Spleen (tissue), 11 donors: ENCODE measurements at regions not wholly inside any gene's neighbourhood (a gene's known extent, or its start where the extent isn't known, plus 50 kb on each side); places are given as distances from the start of the nearest gene placed in this dataset.

Experiments
- DNase-seq: peaks from one replicate; pipeline ENCODE4 v3.0.0-alpha.2; 2020
- H3K27ac ChIP-seq, 8 donors: fragments of 200-600 bp; sonication (generic) in 7 of 8; 1 replicate in 4 of 8; 2 replicates in 4 of 8; pipeline versions ENCODE4 v1.5.0 to v1.8.0; 2016 to 2021; ENCODE audit warnings: inconsistent platforms in 4 of 8, mild to moderate bottlenecking in 4 of 8, moderate library complexity in 1 of 8
- H3K27me3 ChIP-seq, 7 donors: fragments of 200-600 bp; sonication (generic) in 6 of 7; replicated peaks in 1 of 7; 1 replicate in 4 of 7; 2 replicates in 3 of 7; pipeline versions ENCODE4 v1.5.0 to v1.8.0; 2016 to 2021; ENCODE audit warnings: inconsistent platforms in 3 of 7, mild to moderate bottlenecking in 1 of 7
- H3K36me3 ChIP-seq, 6 donors: fragments of 200-600 bp; sonication (generic) in 5 of 6; 1 replicate in 4 of 6; 2 replicates in 2 of 6; pipeline versions ENCODE4 v1.5.0 to v1.8.0; 2016 to 2021; ENCODE audit warnings: inconsistent platforms in 2 of 6
- H3K4me1 ChIP-seq, 6 donors: fragments of 200-600 bp; sonication (generic) in 5 of 6; 1 replicate in 3 of 6; 2 replicates in 3 of 6; pipeline versions ENCODE4 v1.5.0 to v1.8.0; 2016 to 2021; ENCODE audit warnings: inconsistent platforms in 3 of 6
- H3K4me3 ChIP-seq, 8 donors: fragments of 200-600 bp; sonication (generic) in 7 of 8; 1 replicate in 4 of 8; 2 replicates in 4 of 8; pipeline versions ENCODE4 v1.5.0 to v1.8.0; 2016 to 2021; ENCODE audit warnings: inconsistent platforms in 4 of 8, mild to moderate bottlenecking in 4 of 8, moderate library complexity in 2 of 8
- H3K9me3 ChIP-seq, 8 donors: fragments of 200-600 bp; sonication (generic) in 7 of 8; 1 replicate in 4 of 8; 2 replicates in 4 of 8; pipeline versions ENCODE4 v1.5.0 to v1.8.0; 2016 to 2021; ENCODE audit warnings: inconsistent platforms in 4 of 8
- CTCF ChIP-seq, 11 experiments: fragments of 200-600 bp in 7 of 11; fragments of 450-650 bp in 4 of 11; sonication (generic) in 4 of 11; IDR thresholded peaks in 8 of 11; conservative IDR thresholded peaks in 3 of 11; 1 replicate in 7 of 11; 2 replicates in 4 of 11; pipeline versions ENCODE4 v1.4.0 to v1.8.0; 2016 to 2021; ENCODE audit warnings: antibody characterized with exemption in 11 of 11, inconsistent platforms in 4 of 11, mild to moderate bottlenecking in 1 of 11
- POLR2A ChIP-seq, 3 donors: fragments of 450-650 bp; IDR thresholded peaks; one replicate each; pipeline ENCODE4 v1.5.1; 2017; ENCODE audit warnings: antibody characterized with exemption in 3 of 3, mild to moderate bottlenecking in 1 of 3
- POLR2AphosphoS5 ChIP-seq, 3 donors: sonication (generic); formaldehyde crosslinking; IDR thresholded peaks; one replicate each; pipeline ENCODE4 v1.5.1; 2017; ENCODE audit warnings: antibody characterized with exemption in 3 of 3
- WGBS, 5 donors: extraction: QIAGEN DNeasy Blood & Tissue Kit in 3 of 5; methylation state at CpG; one replicate each; pipeline versions ENCODE4 v1.1.5 to v1.1.7; 2013 to 2018; 5-methylcytosine and 5-hydroxymethylcytosine counted together
- intact Hi-C: fragments of 100-400 bp; cut with DNase I; formaldehyde crosslinking; loops from one replicate; pipeline ENCODE4 v1.15.0; 2023; ENCODE audit warnings: low total_unique reads
- donor health status: healthy with polysubstance abuse.
- donor health status: DM: no; HTN: no; CAD: no; lungs with moderate emphysema.
- donor health status: DM: no; HTN: no; CAD: no.
- donor health status: Bipolar disorder and iron deficiency.
- donor health status: healthy.
- donor health status: DM: no; HTN: no; CAD: no.
- donor health status: DM: yes; HTN: yes; CAD: no.

DNA sequence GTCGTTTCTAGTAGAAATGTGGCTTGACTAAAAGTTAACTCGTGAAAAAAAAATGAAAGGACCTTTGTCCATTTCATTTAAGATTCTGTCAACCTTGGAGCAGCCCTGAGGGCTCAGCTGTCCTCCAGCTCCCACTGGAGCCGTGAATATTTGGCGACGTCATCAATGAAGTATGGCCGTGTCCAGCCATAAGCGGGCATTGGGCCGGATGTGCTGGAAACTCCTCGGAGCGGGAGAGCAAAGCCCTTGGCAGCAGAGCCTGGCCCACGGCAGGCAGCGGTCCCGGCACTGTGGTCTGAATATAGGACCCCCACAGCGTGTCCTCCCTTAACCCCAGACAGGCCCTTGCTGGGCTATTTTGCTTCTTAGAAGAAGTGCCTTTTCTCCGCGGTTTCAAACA lies 50.0 kb downstream of the JAKMIP3 start:
- Histone ChIP-seq H3K36me3 (no peaks in the 10 kb centered on the region), H3K27me3 (no peaks in the 10 kb centered on the region), H3K9me3 (no peaks in the 10 kb centered on the region), H3K4me1 (no peaks in the 10 kb centered on the region), H3K27ac (no peak overlapping the region), H3K4me3 (no peak overlapping the region)
- DNase-seq, result peak; percentile 63
- no peak for TF ChIP-seq CTCF (IDR thresholded peaks at IDR 0.05 in 8 of 11, conservative IDR thresholded peaks at IDR 0.05 in 3 of 11)
- no peak for TF ChIP-seq POLR2A (IDR thresholded peaks at IDR 0.05)
- no peak for TF ChIP-seq POLR2AphosphoS5 (IDR thresholded peaks at IDR 0.05)
- 72 to 87% (median 84%) methylated on average over 16 of the region's 16 CpGs for WGBS, 5 donors
- intact Hi-C loops, result no loop called here

- intact Hi-C loops, result no loop called here
- Histone ChIP-seq H3K36me3 (no peaks in the 10 kb centered on the region), H3K27ac (no peak overlapping the region), H3K9me3 (no peaks in the 10 kb centered on the region), H3K4me3 (no peak overlapping the region), H3K4me1 (no peaks in the 10 kb centered on the region), H3K27me3 (no peaks in the 10 kb centered on the region)
- TF ChIP-seq POLR2A (IDR thresholded peaks at IDR 0.05), result no peak
- no peak for TF ChIP-seq CTCF (IDR thresholded peaks at IDR 0.05 in 8 of 11, conservative IDR thresholded peaks at IDR 0.05 in 3 of 11)
- TF ChIP-seq POLR2AphosphoS5 (IDR thresholded peaks at IDR 0.05), result no peak
- WGBS, 5 donors, result 91 to 94% (median 91%) methylated on average over 23 of the region's 23 CpGs
- DNase-seq, result peak; percentile 47
Observed at GRCh38 chr10:132117146-132117545, 51.4 kb downstream of the JAKMIP3 start.

DNA sequence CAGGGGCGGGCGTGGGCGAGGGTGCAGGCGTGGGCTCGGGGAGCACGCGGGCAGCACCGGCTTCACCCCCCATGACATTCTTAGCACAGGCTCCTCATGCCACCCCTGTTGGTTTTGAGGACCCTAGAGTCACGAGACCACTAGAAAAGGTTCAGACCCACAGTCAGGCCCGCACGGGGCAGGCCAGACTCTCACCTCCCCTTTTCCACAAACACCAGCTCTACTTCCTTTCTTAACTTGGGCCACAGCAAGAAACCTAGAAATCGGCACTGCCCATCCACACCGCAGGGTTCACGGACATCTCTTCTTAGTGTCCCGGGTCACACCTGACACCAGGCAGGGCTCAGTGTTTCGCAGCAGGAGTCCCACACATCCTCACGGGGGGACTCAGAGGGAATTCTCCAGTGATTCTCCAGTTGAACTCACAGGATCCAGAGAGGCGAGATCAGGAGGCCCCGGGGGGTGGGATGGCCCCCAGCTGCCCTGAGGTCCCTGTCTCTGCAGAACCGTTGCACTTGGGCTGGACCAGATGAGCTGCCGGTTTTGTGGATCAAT lies 52.0 kb downstream of the JAKMIP3 start:
- no peaks in the 10 kb centered on the region for H3K4me1 ChIP-seq
- intact Hi-C loops, result no loop called here
- H3K4me3 ChIP-seq, result no peak overlapping the region
- no peaks in the 10 kb centered on the region for H3K36me3 ChIP-seq
- TF ChIP-seq CTCF (IDR thresholded peaks at IDR 0.05 in 8 of 11, conservative IDR thresholded peaks at IDR 0.05 in 3 of 11) (no peak), POLR2A (IDR thresholded peaks at IDR 0.05) (no peak), POLR2AphosphoS5 (IDR thresholded peaks at IDR 0.05) (no peak)
- WGBS, 5 donors, result 88 to 94% (median 92%) methylated on average over 14 to 21 of the region's 21 CpGs
- H3K27ac ChIP-seq, result no peak overlapping the region
- H3K9me3 ChIP-seq, result no peaks in the 10 kb centered on the region
- H3K27me3 ChIP-seq, result no peaks in the 10 kb centered on the region
- peak; percentile 44 for DNase-seq

- no peaks in the 10 kb centered on the region for H3K27me3 ChIP-seq
- peak; percentile 63 for DNase-seq
- TF ChIP-seq POLR2A (IDR thresholded peaks at IDR 0.05) (no peak), CTCF (IDR thresholded peaks at IDR 0.05 in 8 of 11, conservative IDR thresholded peaks at IDR 0.05 in 3 of 11) (no peak), POLR2AphosphoS5 (IDR thresholded peaks at IDR 0.05) (no peak)
- no peaks in the 10 kb centered on the region for H3K9me3 ChIP-seq
- no peaks in the 10 kb centered on the region for H3K36me3 ChIP-seq
- no peaks in the 10 kb centered on the region for H3K4me1 ChIP-seq
- intact Hi-C loops, result no loop called here
- WGBS, 5 donors, result 71 to 91% (median 87%) methylated on average over 5 to 13 of the region's 13 CpGs
- no peak overlapping the region for H3K27ac ChIP-seq
- no peak overlapping the region for H3K4me3 ChIP-seq
Observed at GRCh38 chr10:132118366-132118765, 52.6 kb downstream of the JAKMIP3 start.
